ENCODE measurements at regions not wholly inside any gene's neighbourhood (a gene's known extent, or its start where the extent isn't known, plus 50 kb on each side); places are given as distances from the start of the nearest gene placed in this dataset.
"Not testable (repeated sequence)": the region's sequence is repeated elsewhere in the genome, so short reads cannot be mapped to it uniquely, and the experiment has no call there.

GRCh38 chr1:94302497-94302896 is 65.1 kb upstream of the ARHGAP29 start:
- no peak for DNase-seq

- DNase-seq, result no peak
Measured at GRCh38 chr1:94301186-94301585, 63.8 kb upstream of the ARHGAP29 start.

- DNase-seq, result no peak
Measured at GRCh38 chr1:94300731-94301130, 63.3 kb upstream of the ARHGAP29 start.

- no peak for DNase-seq
Measured at GRCh38 chr1:94299627-94300553, 62.5 kb upstream of the ARHGAP29 start.

GRCh38 chr1:94298861-94299260 is 61.5 kb upstream of the ARHGAP29 start:
- no peak for DNase-seq

GRCh38 chr1:94296018-94296417 is 58.6 kb upstream of the ARHGAP29 start:
- DNase-seq, result no peak

GRCh38 chr1:94292978-94293377 is 55.6 kb upstream of the ARHGAP29 start:
- not testable (repeated sequence) for DNase-seq

- DNase-seq, result not testable (repeated sequence)
Measured at GRCh38 chr1:94289244-94289643, 51.9 kb upstream of the ARHGAP29 start.

All from COR-L47 (cell line).